OCI-LY3 (cell line): ENCODE measurements at regions not wholly inside any gene's neighbourhood (a gene's known extent, or its start where the extent isn't known, plus 50 kb on each side); places are given as distances from the start of the nearest gene placed in this dataset.

Source experiments
- CTCF ChIP-seq: fragments of 200-600, 300-600 bp; sonication (generic); IDR thresholded peaks from 2 replicates; pipeline ENCODE4 v1.5.1; 2014; ENCODE audit warnings: antibody characterized with exemption, low read length, low read depth
- EZH2phosphoT487 ChIP-seq: fragments of 200-600 bp; shearing (Covaris generic); IDR thresholded peaks from 2 replicates; pipeline ENCODE4 v1.6.1; 2018; ENCODE audit warnings: antibody characterized with exemption, mixed run types, low read depth

- TF ChIP-seq CTCF (no peak), EZH2phosphoT487 (no peak)
Observed at GRCh38 chr12:93050748-93051081, 121.6 kb upstream of the EEA1 start.
